Body of pancreas (tissue), 4 donors: ENCODE measurements at regions not wholly inside any gene's neighbourhood (a gene's known extent, or its start where the extent isn't known, plus 50 kb on each side); places are given as distances from the start of the nearest gene placed in this dataset.

Experiments
- POLR2A ChIP-seq, 3 donors: fragments of 450-650 bp; IDR thresholded peaks; one replicate each; pipeline ENCODE4 v1.6.1; 2016; ENCODE audit warnings: antibody characterized with exemption in 3 of 3, mild to moderate bottlenecking in 2 of 3
- TF ChIP-seq, protein P1 (sequence below), 7 experiments: fragments of 450-650 bp in 4 of 7; fragments of 200-600 bp in 3 of 7; sonication (generic) in 3 of 7; IDR thresholded peaks; one replicate each; pipeline ENCODE4 v1.5.1; 2016 to 2019; ENCODE audit warnings: antibody characterized with exemption in 7 of 7

DNA sequence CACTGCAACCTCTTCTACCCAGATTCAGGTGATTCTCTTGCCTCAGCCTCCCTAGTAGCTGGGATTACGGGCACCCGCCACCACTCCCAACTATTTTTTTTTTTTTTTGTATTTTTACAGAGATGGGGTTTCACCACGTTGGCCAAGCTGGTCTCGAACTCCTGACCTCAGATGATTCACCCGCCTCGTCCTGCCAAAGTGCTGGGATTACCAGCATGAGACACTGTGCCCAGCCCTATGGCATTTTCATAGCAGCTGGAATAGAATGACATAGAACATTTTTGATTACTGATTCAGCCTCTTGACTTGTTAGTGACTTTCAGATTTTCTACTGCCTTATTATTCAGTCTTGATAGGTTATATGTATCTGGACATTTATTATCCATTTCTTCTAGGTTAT lies 1046.2 kb downstream of the AMY1C start:
- TF ChIP-seq, protein P1, sequence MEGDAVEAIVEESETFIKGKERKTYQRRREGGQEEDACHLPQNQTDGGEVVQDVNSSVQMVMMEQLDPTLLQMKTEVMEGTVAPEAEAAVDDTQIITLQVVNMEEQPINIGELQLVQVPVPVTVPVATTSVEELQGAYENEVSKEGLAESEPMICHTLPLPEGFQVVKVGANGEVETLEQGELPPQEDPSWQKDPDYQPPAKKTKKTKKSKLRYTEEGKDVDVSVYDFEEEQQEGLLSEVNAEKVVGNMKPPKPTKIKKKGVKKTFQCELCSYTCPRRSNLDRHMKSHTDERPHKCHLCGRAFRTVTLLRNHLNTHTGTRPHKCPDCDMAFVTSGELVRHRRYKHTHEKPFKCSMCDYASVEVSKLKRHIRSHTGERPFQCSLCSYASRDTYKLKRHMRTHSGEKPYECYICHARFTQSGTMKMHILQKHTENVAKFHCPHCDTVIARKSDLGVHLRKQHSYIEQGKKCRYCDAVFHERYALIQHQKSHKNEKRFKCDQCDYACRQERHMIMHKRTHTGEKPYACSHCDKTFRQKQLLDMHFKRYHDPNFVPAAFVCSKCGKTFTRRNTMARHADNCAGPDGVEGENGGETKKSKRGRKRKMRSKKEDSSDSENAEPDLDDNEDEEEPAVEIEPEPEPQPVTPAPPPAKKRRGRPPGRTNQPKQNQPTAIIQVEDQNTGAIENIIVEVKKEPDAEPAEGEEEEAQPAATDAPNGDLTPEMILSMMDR (IDR thresholded peaks at IDR 0.05), result no peak
- TF ChIP-seq POLR2A (IDR thresholded peaks at IDR 0.05), result no peak
